Fibroblast of pulmonary artery (primary cell): ENCODE measurements at regions not wholly inside any gene's neighbourhood (a gene's known extent, or its start where the extent isn't known, plus 50 kb on each side); places are given as distances from the start of the nearest gene placed in this dataset.

ENCODE experiments used
- DNase-seq: peaks from one replicate; pipeline ENCODE4 v3.0.0-alpha.2; 2010; ENCODE audit warnings: low read depth
- H3K4me3 ChIP-seq: replicated peaks from 2 replicates; pipeline ENCODE4 v1.5.1; 2011; ENCODE audit warnings: low read depth, mild to moderate bottlenecking, control low read depth, low read length, moderate library complexity
- TF ChIP-seq, protein P1 (sequence below): IDR thresholded peaks from 2 replicates; pipeline ENCODE4 v1.5.1; 2011; ENCODE audit warnings: mild to moderate bottlenecking, control low read depth, low read length, inconsistent platforms; ENCODE audit errors: missing control alignments

DNA sequence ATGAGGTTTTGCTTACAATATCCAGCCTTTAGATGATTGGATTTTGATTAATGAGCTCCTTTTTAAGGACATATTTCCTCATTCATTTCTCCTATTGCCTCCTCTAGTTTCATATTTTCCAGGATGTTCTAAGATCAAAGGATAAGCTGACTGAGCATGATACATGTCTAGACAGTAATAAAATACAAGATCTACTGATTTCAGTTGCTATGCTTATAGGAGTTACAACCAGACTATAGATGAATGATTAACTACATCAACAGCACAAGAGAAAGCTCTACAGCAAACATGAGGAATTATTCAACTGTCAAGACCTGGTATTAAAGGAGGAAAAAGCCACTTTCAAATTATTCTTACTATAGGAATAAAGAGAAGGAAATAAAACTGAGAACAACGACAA, 85.0 kb upstream of the LINC00305 start:
- no peak for DNase-seq
- TF ChIP-seq, protein P1, sequence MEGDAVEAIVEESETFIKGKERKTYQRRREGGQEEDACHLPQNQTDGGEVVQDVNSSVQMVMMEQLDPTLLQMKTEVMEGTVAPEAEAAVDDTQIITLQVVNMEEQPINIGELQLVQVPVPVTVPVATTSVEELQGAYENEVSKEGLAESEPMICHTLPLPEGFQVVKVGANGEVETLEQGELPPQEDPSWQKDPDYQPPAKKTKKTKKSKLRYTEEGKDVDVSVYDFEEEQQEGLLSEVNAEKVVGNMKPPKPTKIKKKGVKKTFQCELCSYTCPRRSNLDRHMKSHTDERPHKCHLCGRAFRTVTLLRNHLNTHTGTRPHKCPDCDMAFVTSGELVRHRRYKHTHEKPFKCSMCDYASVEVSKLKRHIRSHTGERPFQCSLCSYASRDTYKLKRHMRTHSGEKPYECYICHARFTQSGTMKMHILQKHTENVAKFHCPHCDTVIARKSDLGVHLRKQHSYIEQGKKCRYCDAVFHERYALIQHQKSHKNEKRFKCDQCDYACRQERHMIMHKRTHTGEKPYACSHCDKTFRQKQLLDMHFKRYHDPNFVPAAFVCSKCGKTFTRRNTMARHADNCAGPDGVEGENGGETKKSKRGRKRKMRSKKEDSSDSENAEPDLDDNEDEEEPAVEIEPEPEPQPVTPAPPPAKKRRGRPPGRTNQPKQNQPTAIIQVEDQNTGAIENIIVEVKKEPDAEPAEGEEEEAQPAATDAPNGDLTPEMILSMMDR, result no peak
- no peak overlapping the region for H3K4me3 ChIP-seq

DNA sequence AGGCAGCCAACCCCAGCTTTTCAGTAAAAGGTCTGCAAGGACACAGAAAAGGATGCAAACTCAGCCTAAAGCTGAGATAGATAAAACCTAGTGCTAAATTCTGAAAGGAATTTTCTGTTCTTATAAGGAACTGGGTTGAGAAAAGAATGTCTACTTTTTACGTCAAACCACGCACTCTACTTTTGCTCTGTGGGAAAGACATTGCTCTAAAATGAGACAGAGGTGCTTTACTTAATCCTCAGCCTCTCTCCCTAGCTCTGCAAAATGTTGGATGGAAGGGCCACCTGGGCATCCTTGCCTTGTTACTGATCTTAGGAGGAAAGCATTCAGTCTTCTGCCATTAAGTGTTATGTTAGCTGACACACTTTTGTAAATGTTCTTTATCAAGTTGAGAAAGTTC, 72.1 kb upstream of the LINC00305 start:
- TF ChIP-seq, protein P1, result no peak
- no peak overlapping the region for H3K4me3 ChIP-seq
- DNase-seq, result no peak

DNA sequence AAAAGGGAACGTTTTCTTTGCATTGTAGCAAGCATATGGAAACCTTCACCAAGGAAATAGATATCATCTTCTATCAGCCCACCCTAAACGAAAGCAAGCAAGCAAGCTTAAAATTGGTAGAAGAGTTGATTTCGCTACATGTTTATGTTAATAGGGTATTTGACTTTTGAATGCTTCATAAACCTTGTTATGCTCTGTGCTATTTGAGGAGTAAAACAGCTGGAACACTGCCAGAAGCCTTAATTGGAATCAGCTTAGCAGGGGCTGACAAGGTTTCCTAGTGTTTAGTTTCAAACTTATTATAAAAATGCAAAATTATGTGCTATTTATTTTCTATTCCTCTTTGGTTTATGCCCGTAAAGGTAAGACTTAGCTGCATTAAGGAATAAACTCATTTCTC, 70.6 kb upstream of the LINC00305 start:
- H3K4me3 ChIP-seq, result no peak overlapping the region
- DNase-seq, result no peak
- TF ChIP-seq, protein P1, result no peak

DNA sequence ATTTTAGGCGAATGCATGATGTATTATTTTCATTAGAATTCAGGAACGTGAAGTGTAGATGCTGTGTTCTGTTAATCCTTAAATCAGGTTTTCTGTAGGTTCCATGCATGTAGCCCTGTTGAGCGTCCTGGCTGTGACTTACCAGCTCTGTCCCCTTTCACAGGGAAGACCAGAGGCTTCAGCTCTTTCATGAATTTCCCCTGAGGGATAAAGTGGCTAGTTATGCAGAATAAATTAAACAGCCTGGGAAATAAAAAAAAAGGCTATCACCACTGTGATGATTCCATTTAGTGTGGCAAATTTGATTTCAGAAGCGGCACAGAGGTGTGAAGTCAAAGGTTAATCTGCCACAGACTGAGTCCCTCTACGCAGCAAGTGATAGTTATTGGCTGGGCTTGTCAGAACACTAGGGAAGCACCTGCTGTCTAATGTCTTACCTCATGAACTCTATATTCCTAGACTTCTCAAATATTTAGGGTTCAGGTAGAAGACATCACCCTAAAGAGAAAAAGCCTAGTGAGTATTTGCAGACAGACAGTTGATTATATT, 61.6 kb upstream of the LINC00305 start:
- H3K4me3 ChIP-seq, result no peak overlapping the region
- no peak for DNase-seq
- TF ChIP-seq, protein P1, result no peak

DNA sequence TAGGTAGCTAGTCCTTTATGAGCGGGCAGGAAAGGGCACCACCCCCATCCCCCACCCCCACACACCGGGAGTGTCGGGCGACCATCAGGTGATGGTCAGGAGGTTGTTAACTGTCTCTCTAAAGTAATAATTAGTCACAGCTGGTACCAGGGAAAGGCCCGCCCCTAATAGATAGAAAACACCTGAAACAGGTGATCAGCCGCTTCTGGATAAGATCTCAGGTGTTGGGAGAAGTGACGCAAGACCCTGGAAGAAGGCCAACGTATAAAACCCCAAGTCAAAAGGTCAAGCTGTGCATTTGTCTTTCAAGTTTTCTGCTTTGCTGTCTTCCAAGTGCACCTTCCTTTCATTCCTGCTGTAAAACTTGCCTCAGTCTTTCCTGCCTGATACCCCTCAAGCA, 59.6 kb upstream of the LINC00305 start:
- H3K4me3 ChIP-seq, result no peak overlapping the region
- TF ChIP-seq, protein P1, result no peak
- no peak for DNase-seq

DNA sequence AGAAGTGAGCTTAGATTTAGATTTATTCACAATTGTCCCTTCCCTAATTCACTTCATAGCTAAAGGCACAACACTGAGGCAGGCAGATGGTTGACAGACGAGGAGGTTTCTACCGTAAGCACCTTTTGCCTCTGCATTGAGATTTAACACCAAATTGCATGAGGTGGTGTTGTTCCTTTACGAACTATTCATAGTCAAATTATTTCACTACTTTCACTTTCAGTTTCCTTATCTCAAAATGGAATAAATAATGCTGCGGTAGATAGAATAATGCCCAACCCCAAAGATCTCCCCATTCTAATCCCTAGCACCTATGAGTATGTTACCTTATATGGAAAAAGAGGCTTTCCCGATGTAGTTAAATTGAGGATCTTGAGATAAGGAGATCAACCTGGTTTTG, 58.9 kb upstream of the LINC00305 start:
- TF ChIP-seq, protein P1, result no peak
- DNase-seq, result no peak
- H3K4me3 ChIP-seq, result no peak overlapping the region

DNA sequence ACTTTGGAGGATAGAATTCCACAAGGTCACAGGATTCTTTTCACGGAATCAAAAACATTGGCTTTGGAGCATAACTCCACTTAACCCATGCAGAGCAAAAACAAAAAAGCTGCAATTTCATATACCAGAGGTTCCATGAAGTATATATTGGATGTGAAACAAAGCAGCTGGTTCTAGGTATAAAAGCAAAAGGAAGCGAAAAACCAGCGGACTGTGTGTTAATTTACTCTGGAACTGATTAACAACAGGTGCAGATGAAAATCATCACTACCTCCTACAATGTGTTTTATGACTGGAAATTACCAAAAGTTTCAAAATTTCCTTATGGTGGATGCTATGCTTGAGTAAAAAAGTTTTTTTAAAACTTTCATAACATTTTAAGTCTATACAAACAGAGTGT, 54.4 kb upstream of the LINC00305 start:
- TF ChIP-seq, protein P1, result no peak

More for the DNA sequence above, 54.4 kb upstream of the LINC00305 start:
- no peak for DNase-seq
- H3K4me3 ChIP-seq, result no peak overlapping the region
